HEK293 (cell line): ENCODE measurements at regions not wholly inside any gene's neighbourhood (a gene's known extent, or its start where the extent isn't known, plus 50 kb on each side); places are given as distances from the start of the nearest gene placed in this dataset.

Source experiments
- CTCF ChIA-PET: fragments of 350-600 bp; formaldehyde crosslinking; extraction: SDS; loops from one replicate; lab custom pipeline; 2021; ENCODE audit warnings: antibody characterized with exemption; lab: Yijun Ruan, JAX
- POLR2A ChIA-PET: fragments of 300-600 bp; formaldehyde crosslinking; extraction: SDS; loops from one replicate; lab custom pipeline; 2020; ENCODE audit warnings: antibody characterized with exemption, inconsistent platforms; lab: Yijun Ruan, JAX
- H3K27ac ChIP-seq: fragments of 200-500 bp; sonication (Bioruptor generic); 2 replicates; pipeline ENCODE4 v1.5.1; 2014; ENCODE audit warnings: low read depth, low read length, control low read depth, inconsistent platforms; ENCODE audit errors: extremely low read depth
- H3K36me3 ChIP-seq, 2 experiments: fragments of 200-500 bp in 1 of 2; sonication (Bioruptor generic) in 1 of 2; 1 replicate in 1 of 2; 2 replicates in 1 of 2; pipeline ENCODE4 v1.5.1; 2014 to 2017; ENCODE audit warnings: inconsistent platforms in 2 of 2, low read length in 2 of 2; ENCODE audit not compliant: control insufficient read depth in 2 of 2, insufficient read depth in 1 of 2
- H3K4me1 ChIP-seq: fragments of 200-500 bp; sonication (Bioruptor generic); 2 replicates; pipeline ENCODE4 v1.5.1; 2014; ENCODE audit warnings: mild to moderate bottlenecking, low read length, inconsistent platforms; ENCODE audit not compliant: control insufficient read depth, insufficient read depth
- H3K4me3 ChIP-seq: 2 replicates; pipeline ENCODE4 v1.5.1; 2011; ENCODE audit warnings: low read depth, mild to moderate bottlenecking, control low read depth, low read length, moderate library complexity
- H3K9me3 ChIP-seq: fragments of 200-500 bp; sonication (Bioruptor generic); 2 replicates; pipeline ENCODE4 v1.5.1; 2014; ENCODE audit warnings: low read depth, low read length, inconsistent platforms; ENCODE audit not compliant: control insufficient read depth, insufficient read depth
- BCL11A ChIP-seq: fragments of 450-650 bp; formaldehyde crosslinking; IDR thresholded peaks from 2 replicates; pipeline ENCODE4 v1.5.1; 2016; ENCODE audit warnings: low read depth, missing biosample characterization, missing genetic modification characterization
- HOXD13 ChIP-seq: sonication (generic); formaldehyde crosslinking; IDR thresholded peaks from 2 replicates; pipeline ENCODE4 v1.8.0; 2022; ENCODE audit warnings: missing genetic modification reagents, borderline replicate concordance
- KLF16 ChIP-seq: fragments of 450-650 bp; formaldehyde crosslinking; IDR thresholded peaks from 2 replicates; pipeline ENCODE4 v1.5.1; 2017; ENCODE audit warnings: missing biosample characterization, missing genetic modification characterization
- KLF17 ChIP-seq: fragments of 450-650 bp; formaldehyde crosslinking; IDR thresholded peaks from 2 replicates; pipeline ENCODE4 v1.5.1; 2016; ENCODE audit warnings: missing biosample characterization, missing genetic modification characterization
- OVOL3 ChIP-seq: fragments of 450-650 bp; formaldehyde crosslinking; IDR thresholded peaks from 2 replicates; pipeline ENCODE4 v1.5.1; 2016; ENCODE audit warnings: missing biosample characterization, missing genetic modification characterization
- REST ChIP-seq: fragments of 450-650 bp; formaldehyde crosslinking; IDR thresholded peaks from 2 replicates; pipeline ENCODE4 v1.5.1; 2016; ENCODE audit warnings: missing biosample characterization, missing genetic modification characterization
- SCRT1 ChIP-seq: fragments of 450-650 bp; formaldehyde crosslinking; IDR thresholded peaks from 2 replicates; pipeline ENCODE4 v1.5.1; 2016; ENCODE audit warnings: missing biosample characterization, missing genetic modification characterization, borderline replicate concordance
- ZBTB10 ChIP-seq: fragments of 450-650 bp; formaldehyde crosslinking; IDR thresholded peaks from 2 replicates; pipeline ENCODE4 v1.5.1; 2016; ENCODE audit warnings: missing biosample characterization, missing genetic modification characterization
- ZNF114 ChIP-seq: fragments of 450-650 bp; formaldehyde crosslinking; IDR thresholded peaks from 2 replicates; pipeline ENCODE4 v1.5.0; 2017; ENCODE audit warnings: missing biosample characterization, missing genetic modification characterization
- ZNF138 ChIP-seq: fragments of 450-650 bp; formaldehyde crosslinking; IDR thresholded peaks from 2 replicates; pipeline ENCODE4 v1.5.1; 2016; ENCODE audit warnings: missing biosample characterization, missing genetic modification characterization, borderline replicate concordance
- ZNF140 ChIP-seq: fragments of 450-650 bp; formaldehyde crosslinking; IDR thresholded peaks from 2 replicates; pipeline ENCODE4 v1.5.1; 2016; ENCODE audit warnings: missing biosample characterization, missing genetic modification characterization
- ZNF211 ChIP-seq: fragments of 450-650 bp; formaldehyde crosslinking; IDR thresholded peaks from 2 replicates; pipeline ENCODE4 v1.5.1; 2016; ENCODE audit warnings: low read depth, missing biosample characterization, missing genetic modification characterization
- ZNF26 ChIP-seq: fragments of 450-650 bp; formaldehyde crosslinking; IDR thresholded peaks from 2 replicates; pipeline ENCODE4 v1.5.1; 2016; ENCODE audit warnings: missing biosample characterization, missing genetic modification characterization
- ZNF555 ChIP-seq: fragments of 450-650 bp; formaldehyde crosslinking; conservative IDR thresholded peaks from 2 replicates; pipeline ENCODE4 v1.5.1; 2017; ENCODE audit warnings: missing biosample characterization, mild to moderate bottlenecking, missing genetic modification characterization, inconsistent platforms
- ZNF626 ChIP-seq: fragments of 450-650 bp; sonication (Bioruptor Pico); formaldehyde crosslinking; IDR thresholded peaks from 2 replicates; pipeline ENCODE4 v1.5.1; 2018; ENCODE audit warnings: missing biosample characterization, missing genetic modification characterization, inconsistent platforms
- ZNF658 ChIP-seq: fragments of 450-650 bp; formaldehyde crosslinking; IDR thresholded peaks from 2 replicates; pipeline ENCODE4; 2016; ENCODE audit warnings: missing biosample characterization, missing genetic modification characterization
- ZNF660 ChIP-seq: fragments of 450-650 bp; IDR thresholded peaks from 2 replicates; pipeline ENCODE4 v1.5.1; 2018; ENCODE audit warnings: missing biosample characterization, mild to moderate bottlenecking, missing genetic modification characterization
- ZNF677 ChIP-seq: fragments of 450-650 bp; IDR thresholded peaks from 2 replicates; pipeline ENCODE4 v1.5.0; 2018; ENCODE audit warnings: missing biosample characterization, mild to moderate bottlenecking, missing genetic modification characterization, moderate library complexity
- ZNF776 ChIP-seq: fragments of 450-650 bp; formaldehyde crosslinking; IDR thresholded peaks from 2 replicates; pipeline ENCODE4 v1.5.0; 2017; ENCODE audit warnings: missing biosample characterization, missing genetic modification characterization, borderline replicate concordance
- ZNF837 ChIP-seq: fragments of 450-650 bp; formaldehyde crosslinking; IDR thresholded peaks from 2 replicates; pipeline ENCODE4 v1.5.1; 2016; ENCODE audit warnings: missing biosample characterization, missing genetic modification characterization
- ZSCAN4 ChIP-seq: fragments of 450-650 bp; formaldehyde crosslinking; IDR thresholded peaks from 2 replicates; pipeline ENCODE4 v1.5.1; 2017; ENCODE audit warnings: missing biosample characterization, missing genetic modification characterization

GRCh38 chr3:68148447-68148846 is 494.0 kb upstream of the SUCLG2 start:
- Histone ChIP-seq H3K9me3 (no peaks in the 10 kb centered on the region), H3K36me3 (no peaks in the 10 kb centered on the region), H3K4me1 (no peaks in the 10 kb centered on the region)
- POLR2A ChIA-PET: no interaction called here
- CTCF ChIA-PET: no interaction called here
- TF ChIP-seq ZNF211 (tag by site-specific recombination): no peak
- no peak for TF ChIP-seq SCRT1
- TF ChIP-seq KLF17 (tag by site-specific recombination): no peak
- TF ChIP-seq ZSCAN4 (tag by site-specific recombination): no peak
- TF ChIP-seq ZNF660 (tag by site-specific recombination): no peak
- TF ChIP-seq, all 188 proteins: peak for 0
- no peak overlapping the region for H3K27ac ChIP-seq
- H3K4me3 ChIP-seq: no peak overlapping the region

- Histone ChIP-seq H3K27ac (no peak overlapping the region), H3K4me3 (no peak overlapping the region), H3K36me3 (no peaks in the 10 kb centered on the region), H3K9me3 (no peaks in the 10 kb centered on the region), H3K4me1 (no peaks in the 10 kb centered on the region)
- CTCF ChIA-PET: no interaction called here
- POLR2A ChIA-PET: no interaction called here
- no peak for TF ChIP-seq ZNF677 (tag by site-specific recombination)
- no peak for TF ChIP-seq ZNF555
- TF ChIP-seq BCL11A: no peak
- TF ChIP-seq ZNF626 (tag by site-specific recombination): no peak
- no peak for TF ChIP-seq OVOL3
- no peak for TF ChIP-seq ZNF26 (tag by site-specific recombination)
- no peak for TF ChIP-seq ZNF138 (tag by site-specific recombination)
- no peak for TF ChIP-seq ZNF776 (tag by site-specific recombination)
- no peak for TF ChIP-seq ZNF658
- TF ChIP-seq ZNF114 (tag by site-specific recombination): no peak
- no peak for TF ChIP-seq ZNF140
Measured at GRCh38 chr3:68142441-68142840, 488.0 kb upstream of the SUCLG2 start.

- Histone ChIP-seq H3K9me3 (no peaks in the 10 kb centered on the region), H3K4me3 (no peak overlapping the region), H3K27ac (no peak overlapping the region), H3K36me3 (no peaks in the 10 kb centered on the region), H3K4me1 (no peaks in the 10 kb centered on the region)
- ChIA-PET CTCF (no interaction called here), POLR2A (no interaction called here)
- TF ChIP-seq KLF17 (tag by site-specific recombination): no peak
- no peak for TF ChIP-seq ZNF837 (tag by site-specific recombination)
- no peak for TF ChIP-seq REST (tag by site-specific recombination)
- TF ChIP-seq ZBTB10 (tag by site-specific recombination): no peak
- TF ChIP-seq HOXD13: no peak
- no peak for TF ChIP-seq ZNF626 (tag by site-specific recombination)
- no peak for TF ChIP-seq KLF16 (tag by site-specific recombination)
Measured at GRCh38 chr3:68139897-68140296, 485.5 kb upstream of the SUCLG2 start.
